Ascending aorta (tissue), 2 donors: ENCODE measurements at regions not wholly inside any gene's neighbourhood (a gene's known extent, or its start where the extent isn't known, plus 50 kb on each side); places are given as distances from the start of the nearest gene placed in this dataset.

ENCODE experiments used
- DNase-seq, 2 donors: peaks; one replicate each; pipeline ENCODE4 v3.0.0-alpha.2; 2019; ENCODE audit warnings: low spot score in 2 of 2
- H3K27ac ChIP-seq, 2 donors: fragments of 200-600 bp; sonication (generic); one replicate each; pipeline ENCODE4 v1.5.1; 2016 to 2017; ENCODE audit warnings: mild to moderate bottlenecking in 1 of 2
- H3K27me3 ChIP-seq: fragments of 200-600 bp; sonication (generic); one replicate; pipeline ENCODE4 v1.5.1; 2017
- H3K36me3 ChIP-seq, 2 donors: fragments of 200-600 bp; sonication (generic); one replicate each; pipeline ENCODE4 v1.5.1; 2016
- H3K4me1 ChIP-seq, 2 donors: fragments of 200-600 bp; sonication (generic); one replicate each; pipeline ENCODE4 v1.5.1; 2016 to 2017; ENCODE audit warnings: mild to moderate bottlenecking in 1 of 2
- H3K4me3 ChIP-seq, 2 donors: fragments of 200-600 bp; sonication (generic); one replicate each; pipeline ENCODE4 v1.5.1; 2016 to 2017; ENCODE audit warnings: mild to moderate bottlenecking in 1 of 2
- H3K9me3 ChIP-seq, 2 donors: fragments of 200-600 bp; sonication (generic); one replicate each; pipeline ENCODE4 v1.5.1; 2016
- CTCF ChIP-seq, 3 experiments: fragments of 200-600 bp in 2 of 3; fragments of 450-650 bp in 1 of 3; sonication (generic) in 2 of 3; IDR thresholded peaks; one replicate each; pipeline ENCODE4 v1.5.1; 2016 to 2019; ENCODE audit warnings: antibody characterized with exemption in 3 of 3, mild to moderate bottlenecking in 1 of 3, moderate library complexity in 1 of 3
- intact Hi-C: fragments of 100-400 bp; cut with DNase I; formaldehyde crosslinking; loops from one replicate; pipeline ENCODE4 v1.15.1; 2023

- DNase-seq = no peak
- Histone ChIP-seq H3K4me3 (no peak overlapping the region), H3K27ac (no peak overlapping the region), H3K27me3 (no peaks in the 10 kb centered on the region), H3K4me1 (no peaks in the 10 kb centered on the region), H3K9me3 (no peaks in the 10 kb centered on the region), H3K36me3 (no peaks in the 10 kb centered on the region)
- intact Hi-C loops = no loop called here
- TF ChIP-seq CTCF (IDR thresholded peaks at IDR 0.05) = no peak
Measured at GRCh38 chr2:180722551-180723239, 257.7 kb upstream of the UBE2E3 start.

- Histone ChIP-seq H3K4me3 (no peak overlapping the region), H3K9me3 (no peaks in the 10 kb centered on the region), H3K4me1 (no peaks in the 10 kb centered on the region), H3K36me3 (no peaks in the 10 kb centered on the region), H3K27ac (no peak overlapping the region), H3K27me3 (no peaks in the 10 kb centered on the region)
- intact Hi-C loops = no loop called here
- no peak for TF ChIP-seq CTCF (IDR thresholded peaks at IDR 0.05)
- no peak for DNase-seq
Measured at GRCh38 chr2:180720829-180721228, 259.6 kb upstream of the UBE2E3 start.

GRCh38 chr2:180717588-180717987 lies 262.8 kb upstream of the UBE2E3 start:
- DNase-seq = no peak
- intact Hi-C loops = no loop called here
- no peak for TF ChIP-seq CTCF (IDR thresholded peaks at IDR 0.05)
- Histone ChIP-seq H3K4me1 (no peaks in the 10 kb centered on the region), H3K27me3 (no peaks in the 10 kb centered on the region), H3K4me3 (no peak overlapping the region), H3K27ac (no peak overlapping the region), H3K36me3 (no peaks in the 10 kb centered on the region), H3K9me3 (peaks cover 0 to 2% of the 10 kb centered on the region in 2 donors)

DNA sequence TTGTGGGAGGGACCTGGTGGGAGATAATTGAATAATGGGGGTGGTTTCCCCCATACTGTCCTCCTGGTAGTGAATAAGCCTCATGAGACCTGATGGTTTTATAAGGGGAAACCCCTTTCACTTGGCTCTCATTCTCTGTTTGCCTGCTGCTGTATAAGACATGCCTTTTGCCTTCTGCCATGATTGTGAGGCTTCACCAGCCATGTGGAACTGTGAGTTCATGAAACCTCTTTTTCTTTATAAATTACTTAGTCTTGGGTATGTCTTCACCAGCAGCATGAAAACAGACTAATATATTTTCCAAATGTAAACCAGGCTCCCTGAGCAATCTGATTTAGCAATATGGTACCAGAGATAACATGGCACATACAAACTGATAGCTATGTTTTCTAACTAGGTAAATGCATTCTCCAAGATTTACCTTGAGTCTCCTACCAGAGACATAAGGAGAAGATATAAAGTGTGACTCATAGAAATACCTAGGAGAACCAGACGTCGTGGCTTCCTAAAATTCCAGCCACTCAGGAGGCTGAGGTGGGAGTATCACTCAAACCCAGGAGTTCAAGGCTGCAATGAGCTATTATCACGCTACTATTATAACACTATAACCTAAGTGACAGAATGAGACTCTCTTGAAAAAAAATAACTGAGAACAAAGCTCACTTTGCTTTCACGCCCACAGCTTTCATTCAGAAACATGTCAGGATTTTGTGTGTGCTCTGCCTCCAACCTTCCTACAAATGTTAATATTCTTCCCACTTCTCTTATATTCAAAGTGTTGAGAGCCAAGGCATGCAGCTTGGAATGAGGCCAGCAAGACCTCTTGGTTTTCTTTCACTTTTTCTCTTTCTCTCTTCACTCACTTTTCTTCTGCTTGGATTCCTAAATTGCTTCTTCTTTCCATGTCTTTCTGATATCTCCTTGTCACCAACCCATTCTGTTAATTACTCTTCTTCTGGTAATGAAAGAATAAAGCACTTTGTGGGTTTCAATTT lies 263.9 kb upstream of the UBE2E3 start:
- Histone ChIP-seq H3K27ac (no peak overlapping the region), H3K4me1 (no peaks in the 10 kb centered on the region), H3K9me3 (peaks cover 0 to 2% of the 10 kb centered on the region in 2 donors), H3K4me3 (no peak overlapping the region), H3K36me3 (no peaks in the 10 kb centered on the region), H3K27me3 (no peaks in the 10 kb centered on the region)
- intact Hi-C loops = no loop called here
- DNase-seq = no peak
- TF ChIP-seq CTCF (IDR thresholded peaks at IDR 0.05) = no peak

- no peak for TF ChIP-seq CTCF (IDR thresholded peaks at IDR 0.05)
- H3K27me3 ChIP-seq = no peaks in the 10 kb centered on the region
- H3K9me3 ChIP-seq = peaks cover 0 to 2% of the 10 kb centered on the region in 2 donors
- H3K4me1 ChIP-seq = no peaks in the 10 kb centered on the region
- no peak overlapping the region for H3K27ac ChIP-seq
- DNase-seq = no peak
- H3K36me3 ChIP-seq = no peaks in the 10 kb centered on the region
- H3K4me3 ChIP-seq = no peak overlapping the region
- intact Hi-C loops = no loop called here
Measured at GRCh38 chr2:180715044-180715443, 265.4 kb upstream of the UBE2E3 start.
